Thymus (tissue), 11 donors: ENCODE measurements at regions not wholly inside any gene's neighbourhood (a gene's known extent, or its start where the extent isn't known, plus 50 kb on each side); places are given as distances from the start of the nearest gene placed in this dataset.

Source experiments
- DNase-seq, 9 donors: peaks; one replicate each; pipeline ENCODE4 v3.0.0-alpha.2; 2013; ENCODE audit warnings: low spot score in 9 of 9, low read depth in 6 of 9, missing footprints in 1 of 9
- H3K27ac ChIP-seq, 2 donors: one replicate each; pipeline ENCODE4 v1.5.1; 2013; ENCODE audit warnings: control low read depth in 1 of 2, low read depth in 1 of 2, low read length in 1 of 2, mild to moderate bottlenecking in 1 of 2, moderate library complexity in 1 of 2
- H3K27me3 ChIP-seq, 2 donors: one replicate each; pipeline ENCODE4 v1.5.1; 2013; ENCODE audit warnings: low read length in 1 of 2; ENCODE audit not compliant: control insufficient read depth in 2 of 2, insufficient read depth in 1 of 2
- H3K36me3 ChIP-seq, 2 donors: one replicate each; pipeline ENCODE4 v1.5.1; 2013; ENCODE audit warnings: low read length in 1 of 2, mild to moderate bottlenecking in 1 of 2, moderate library complexity in 1 of 2; ENCODE audit not compliant: control insufficient read depth in 2 of 2, insufficient read depth in 2 of 2
- H3K4me1 ChIP-seq, 2 donors: one replicate each; pipeline ENCODE4 v1.5.1; 2013; ENCODE audit warnings: low read length in 2 of 2; ENCODE audit not compliant: control insufficient read depth in 2 of 2, insufficient read depth in 2 of 2
- H3K4me3 ChIP-seq, 2 donors: one replicate each; pipeline ENCODE4 v1.5.1; 2013; ENCODE audit warnings: low read length in 2 of 2, control low read depth in 1 of 2, mild to moderate bottlenecking in 1 of 2
- H3K9me3 ChIP-seq, 2 donors: one replicate each; pipeline ENCODE4 v1.5.1; 2013; ENCODE audit warnings: low read length in 1 of 2, mild to moderate bottlenecking in 1 of 2; ENCODE audit not compliant: control insufficient read depth in 2 of 2, insufficient read depth in 1 of 2
- WGBS: extraction: QIAGEN DNeasy Blood & Tissue Kit; methylation state at CpG from one replicate; pipeline ENCODE4 v1.1.7; 2013; 5-methylcytosine and 5-hydroxymethylcytosine counted together
- donor health status: healthy.

DNA sequence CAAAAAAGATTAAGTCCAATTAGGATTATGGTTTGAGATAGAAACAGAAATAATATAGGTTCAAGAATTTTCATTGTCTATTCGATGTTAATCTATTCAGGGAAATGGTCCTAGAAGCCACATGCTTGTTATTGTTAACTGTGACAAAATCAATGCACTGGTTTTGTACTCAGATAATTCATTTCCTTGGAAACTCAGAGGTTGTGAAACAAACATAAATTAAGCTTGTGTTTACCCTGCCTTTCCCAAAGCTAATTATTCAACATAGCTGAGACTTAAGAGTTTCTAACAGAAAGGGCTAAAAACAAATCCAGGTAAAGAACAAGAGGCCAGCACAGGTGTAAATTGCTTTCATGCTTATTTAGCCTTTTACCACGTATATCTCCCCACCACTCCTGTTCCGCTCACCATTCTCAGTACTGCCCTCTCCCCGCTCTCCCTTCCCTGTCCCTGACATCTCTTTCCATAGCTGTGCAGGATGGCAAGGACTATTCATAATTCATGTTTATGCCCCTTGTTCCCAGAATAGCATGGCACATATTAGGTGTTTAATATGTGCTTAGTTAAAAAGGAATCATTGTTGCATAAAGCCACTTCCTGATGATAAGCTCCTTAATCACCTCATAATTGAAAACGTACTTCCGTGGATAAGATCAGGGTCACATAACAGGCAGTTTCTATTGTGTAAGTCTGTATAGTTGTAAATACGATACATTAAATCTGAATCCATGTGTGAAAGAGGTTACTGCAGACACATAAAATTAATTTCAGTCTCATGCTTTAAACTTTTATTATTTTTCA, 131.8 kb upstream of the USP15 start:
- Histone ChIP-seq H3K36me3 (no peaks in the 10 kb centered on the region), H3K4me3 (no peak overlapping the region), H3K27me3 (no peaks in the 10 kb centered on the region), H3K9me3 (no peaks in the 10 kb centered on the region), H3K4me1 (no peaks in the 10 kb centered on the region), H3K27ac (no peak overlapping the region)
- no peak for DNase-seq
- 89% methylated on average over 7 of the region's 7 CpGs for WGBS

DNA sequence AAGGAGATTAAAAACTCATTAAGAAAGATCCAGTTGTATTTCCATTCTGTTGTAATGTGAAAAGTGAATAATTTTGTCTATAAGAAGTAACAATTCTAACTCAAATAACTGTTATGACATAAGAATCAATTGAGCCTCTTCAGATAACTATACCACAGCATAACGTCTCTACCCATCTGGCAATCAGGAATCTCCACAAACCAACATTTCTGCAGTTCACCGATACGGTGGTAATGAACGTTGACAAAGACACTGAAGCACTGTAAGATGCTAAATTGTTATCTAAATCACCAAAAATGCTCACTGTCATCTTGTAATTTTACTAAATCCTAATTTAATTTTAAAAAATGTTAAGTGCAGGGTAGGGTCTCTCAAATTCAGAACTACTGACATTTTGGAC, 130.9 kb upstream of the USP15 start:
- 96% methylated on average over 4 of the region's 4 CpGs for WGBS
- no peaks in the 10 kb centered on the region for H3K36me3 ChIP-seq
- DNase-seq = no peak
- no peak overlapping the region for H3K4me3 ChIP-seq
- H3K9me3 ChIP-seq = no peaks in the 10 kb centered on the region
- no peak overlapping the region for H3K27ac ChIP-seq
- no peaks in the 10 kb centered on the region for H3K27me3 ChIP-seq
- no peaks in the 10 kb centered on the region for H3K4me1 ChIP-seq

DNA sequence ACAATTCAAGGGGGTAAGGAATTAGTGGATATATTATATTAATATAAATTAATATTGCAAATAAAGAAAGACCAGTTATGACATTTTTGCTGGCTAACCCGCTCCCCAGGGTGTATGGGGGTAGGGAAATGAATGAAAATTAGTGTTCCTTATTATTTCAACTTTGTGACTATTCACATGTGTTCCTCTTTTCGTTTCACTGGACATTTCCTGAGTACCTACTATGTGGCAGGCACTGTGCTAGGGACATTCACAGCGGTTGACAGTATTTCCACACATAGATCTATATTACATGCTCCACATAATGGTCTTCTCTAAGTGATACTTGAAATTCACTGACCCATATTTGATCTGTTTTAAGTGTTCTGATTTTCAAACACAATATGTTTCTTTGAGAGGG, 129.8 kb upstream of the USP15 start:
- H3K27me3 ChIP-seq = no peaks in the 10 kb centered on the region
- no peaks in the 10 kb centered on the region for H3K36me3 ChIP-seq
- no peaks in the 10 kb centered on the region for H3K9me3 ChIP-seq
- no peak overlapping the region for H3K4me3 ChIP-seq
- no peak overlapping the region for H3K27ac ChIP-seq
- 79% methylated on average over 3 of the region's 3 CpGs for WGBS
- H3K4me1 ChIP-seq = no peaks in the 10 kb centered on the region
- DNase-seq = no peak

DNA sequence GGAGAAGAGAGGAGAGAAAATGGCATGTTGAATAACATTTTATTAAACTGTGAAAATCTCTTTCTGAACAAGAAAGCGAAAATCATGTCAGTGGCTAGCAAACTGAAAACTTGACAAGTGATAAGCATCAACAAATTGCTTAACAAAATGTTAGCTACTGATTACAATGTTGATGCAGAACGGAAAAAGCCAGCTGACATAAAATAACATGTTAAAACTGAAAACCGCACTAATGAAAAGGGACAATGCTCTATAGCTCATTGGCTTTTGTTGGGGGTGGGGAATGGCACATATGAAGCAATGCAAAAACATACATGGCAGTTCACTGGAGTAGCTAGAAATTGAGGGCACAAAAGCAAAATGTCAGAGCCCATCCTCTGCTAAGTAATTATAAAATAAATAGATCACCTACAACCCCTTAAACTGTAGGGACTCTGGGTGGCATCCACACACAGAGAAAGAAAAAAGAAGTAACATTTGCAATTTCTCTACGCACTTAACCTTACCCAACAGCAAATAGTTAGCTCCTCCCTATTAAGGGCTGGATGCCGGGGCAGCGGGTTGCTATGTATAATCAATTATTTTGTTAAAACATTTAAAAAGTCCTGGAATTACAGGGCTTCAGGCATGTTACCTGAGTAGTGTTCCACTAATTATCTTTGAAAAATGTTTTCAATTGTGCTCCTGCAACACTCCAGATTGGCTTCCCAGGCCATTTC, 129.2 kb upstream of the USP15 start:
- Histone ChIP-seq H3K9me3 (no peaks in the 10 kb centered on the region), H3K27me3 (no peaks in the 10 kb centered on the region), H3K27ac (no peak overlapping the region), H3K4me1 (no peaks in the 10 kb centered on the region), H3K4me3 (no peak overlapping the region), H3K36me3 (no peaks in the 10 kb centered on the region)
- no peak for DNase-seq
- WGBS = 88% methylated on average over 6 of the region's 6 CpGs

DNA sequence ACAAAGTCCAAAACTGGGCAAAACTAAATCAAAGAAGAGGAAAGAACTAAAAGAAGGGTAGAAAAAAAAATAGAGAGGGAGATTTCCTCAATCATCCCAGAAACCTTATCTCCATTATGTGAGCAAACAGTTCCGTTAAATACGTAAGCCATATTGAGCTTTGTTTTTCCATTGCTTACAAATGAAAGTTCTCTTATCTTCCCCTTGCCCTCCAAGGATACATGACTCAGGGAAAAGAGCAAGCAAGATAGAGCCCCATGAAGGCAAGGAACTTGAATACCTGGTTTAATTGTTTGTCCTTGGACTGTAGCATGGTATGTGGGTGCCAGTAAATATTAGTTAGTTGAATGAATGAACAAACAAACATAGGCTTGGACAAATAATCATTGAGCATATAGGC, 126.8 kb upstream of the USP15 start:
- Histone ChIP-seq H3K9me3 (no peaks in the 10 kb centered on the region), H3K4me1 (no peaks in the 10 kb centered on the region), H3K27me3 (no peaks in the 10 kb centered on the region), H3K4me3 (no peak overlapping the region), H3K36me3 (no peaks in the 10 kb centered on the region), H3K27ac (no peak overlapping the region)
- WGBS = 95% methylated on average over 2 of the region's 2 CpGs
- DNase-seq = no peak

DNA sequence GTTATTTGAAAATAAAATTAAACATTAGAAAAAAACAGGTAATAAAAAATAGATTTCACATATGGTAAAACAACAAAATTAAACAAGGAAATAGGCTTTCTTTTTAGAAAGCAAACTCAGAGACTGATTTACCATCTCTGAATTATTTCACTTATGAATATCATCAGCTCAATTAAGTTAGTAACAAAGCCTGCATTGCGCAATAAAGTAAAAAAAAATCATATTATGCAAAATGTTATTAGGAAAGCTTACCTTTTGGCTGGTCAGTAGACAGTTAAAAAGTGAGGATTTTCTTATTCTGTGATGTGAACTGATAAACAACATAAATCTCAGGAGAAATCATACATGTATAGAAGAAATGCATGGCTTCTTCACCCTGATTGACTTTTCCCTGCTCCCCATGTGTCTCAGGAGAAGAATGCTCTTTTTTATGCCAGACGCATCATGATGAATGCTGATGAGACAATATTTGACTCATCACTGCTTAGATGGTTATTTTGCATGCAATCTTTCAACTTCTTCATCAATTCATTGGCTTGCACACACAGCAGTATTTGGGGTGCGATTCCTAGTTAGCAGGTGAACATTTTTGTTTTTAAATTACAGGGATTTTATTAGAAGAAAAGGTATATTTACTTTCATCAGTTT, 124.5 kb upstream of the USP15 start:
- Histone ChIP-seq H3K4me1 (no peaks in the 10 kb centered on the region), H3K27me3 (no peaks in the 10 kb centered on the region), H3K4me3 (no peak overlapping the region), H3K36me3 (no peaks in the 10 kb centered on the region), H3K9me3 (no peaks in the 10 kb centered on the region), H3K27ac (no peak overlapping the region)
- 99% methylated on average over 3 of the region's 3 CpGs for WGBS
- no peak for DNase-seq

DNA sequence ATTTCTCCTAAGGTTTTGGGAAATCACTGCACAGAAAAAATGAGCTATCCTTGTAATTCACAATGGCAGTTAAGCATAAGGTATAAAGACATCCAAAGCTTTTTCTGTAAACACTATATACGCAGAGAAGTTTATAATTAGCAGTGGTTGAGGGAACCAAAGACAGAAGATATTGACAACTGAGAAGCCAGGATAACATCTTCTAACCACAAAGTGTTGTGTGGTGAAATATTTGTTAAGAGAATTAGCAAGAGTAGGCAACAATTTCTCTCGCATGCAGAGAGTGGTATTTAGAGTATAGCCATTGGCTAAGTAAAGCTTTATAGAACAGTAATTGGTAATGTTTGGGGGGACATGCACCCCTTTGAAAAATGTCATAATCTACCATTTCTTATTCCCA, 123.7 kb upstream of the USP15 start:
- DNase-seq = no peak
- Histone ChIP-seq H3K4me1 (no peaks in the 10 kb centered on the region), H3K27me3 (no peaks in the 10 kb centered on the region), H3K36me3 (no peaks in the 10 kb centered on the region), H3K27ac (no peak overlapping the region), H3K4me3 (no peak overlapping the region), H3K9me3 (no peaks in the 10 kb centered on the region)
- 55% methylated on average over 2 of the region's 2 CpGs for WGBS

DNA sequence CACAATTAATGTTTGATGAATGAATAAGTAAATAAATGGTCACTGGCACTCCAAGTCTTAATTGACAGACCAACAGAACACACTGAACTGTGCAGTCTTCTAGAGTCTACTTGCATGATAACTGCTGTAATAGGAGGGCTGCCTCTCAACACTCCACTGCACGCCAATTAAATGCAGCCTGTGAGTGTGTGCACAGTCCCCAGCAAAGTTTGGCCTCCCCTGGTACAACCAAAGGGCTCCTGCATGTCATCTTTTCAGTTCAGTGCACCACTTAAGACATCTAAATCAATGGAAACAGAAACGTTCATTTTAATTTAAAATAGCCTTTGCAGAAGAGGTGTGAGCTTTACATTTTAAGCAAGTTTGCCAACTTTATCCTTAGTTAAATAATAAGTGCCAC, 121.7 kb upstream of the USP15 start:
- Histone ChIP-seq H3K9me3 (no peaks in the 10 kb centered on the region), H3K36me3 (no peaks in the 10 kb centered on the region), H3K27me3 (no peaks in the 10 kb centered on the region), H3K4me1 (no peaks in the 10 kb centered on the region), H3K4me3 (no peak overlapping the region), H3K27ac (no peak overlapping the region)
- DNase-seq = no peak
- WGBS = 94% methylated on average over 2 of the region's 2 CpGs

DNA sequence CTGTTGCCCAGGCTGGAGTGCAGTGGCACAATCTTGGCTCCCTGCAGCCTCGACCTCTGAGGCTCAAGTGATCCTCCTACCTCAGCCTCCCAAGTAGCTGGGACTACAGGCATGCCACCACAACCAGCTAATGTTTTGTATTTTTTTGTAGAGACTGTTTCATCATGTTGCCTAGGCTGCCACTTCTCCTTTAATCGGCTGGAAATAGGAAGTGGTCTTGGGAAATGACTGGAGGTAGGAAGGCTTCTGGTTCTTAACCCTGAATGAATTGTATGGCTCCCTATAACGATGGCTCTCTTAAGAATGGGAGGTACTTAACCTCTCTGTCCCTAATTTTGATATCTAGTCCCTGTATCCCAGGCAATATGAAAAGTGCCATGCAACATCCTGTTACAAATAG, 113.9 kb upstream of the USP15 start:
- Histone ChIP-seq H3K27ac (no peak overlapping the region), H3K4me3 (no peak overlapping the region), H3K9me3 (no peaks in the 10 kb centered on the region), H3K36me3 (no peaks in the 10 kb centered on the region), H3K27me3 (no peaks in the 10 kb centered on the region), H3K4me1 (no peaks in the 10 kb centered on the region)
- no peak for DNase-seq
- WGBS = 67% methylated on average over 3 of the region's 3 CpGs
